HUES6 (cell line): ENCODE measurements at regions not wholly inside any gene's neighbourhood (a gene's known extent, or its start where the extent isn't known, plus 50 kb on each side); places are given as distances from the start of the nearest gene placed in this dataset.

Source experiments
- H3K27ac ChIP-seq: 2 replicates; pipeline ENCODE4 v1.7.0; 2013; ENCODE audit warnings: low read depth, mild to moderate bottlenecking, low read length, inconsistent platforms
- H3K27me3 ChIP-seq: 2 replicates; pipeline ENCODE4 v1.6.1; 2013; ENCODE audit warnings: low read length; ENCODE audit not compliant: control insufficient read depth, insufficient read depth
- H3K36me3 ChIP-seq: 2 replicates; pipeline ENCODE4 v1.6.1; 2013; ENCODE audit warnings: low read length; ENCODE audit not compliant: control insufficient read depth, insufficient read depth
- H3K4me1 ChIP-seq: 2 replicates; pipeline ENCODE4 v1.6.1; 2013; ENCODE audit warnings: low read length; ENCODE audit not compliant: control insufficient read depth, insufficient read depth
- H3K4me3 ChIP-seq: 2 replicates; pipeline ENCODE4 v1.5.1; 2013; ENCODE audit warnings: low read depth, low read length
- H3K9ac ChIP-seq: one replicate; pipeline ENCODE4 v1.6.1; 2013; ENCODE audit warnings: mild to moderate bottlenecking, low read length
- H3K9me3 ChIP-seq: 2 replicates; pipeline ENCODE4 v1.6.1; 2013; ENCODE audit warnings: low read depth, low read length; ENCODE audit not compliant: control insufficient read depth, insufficient read depth

GRCh38 chr3:118269537-118270125, 765.0 kb downstream of the IGSF11 start:
- no peaks in the 10 kb centered on the region for H3K36me3 ChIP-seq
- no peaks in the 10 kb centered on the region for H3K27me3 ChIP-seq
- peaks cover 6% of the 10 kb centered on the region; the same call in 1 of the 2 replicates for H3K9me3 ChIP-seq
- no peak overlapping the region for H3K9ac ChIP-seq
- H3K4me1 ChIP-seq, result no peaks in the 10 kb centered on the region
- H3K27ac ChIP-seq, result no peak overlapping the region
- H3K4me3 ChIP-seq, result no peak overlapping the region

GRCh38 chr3:118272991-118273390, 761.7 kb downstream of the IGSF11 start:
- Histone ChIP-seq H3K36me3 (no peaks in the 10 kb centered on the region), H3K9ac (no peak overlapping the region), H3K9me3 (peaks cover 6% of the 10 kb centered on the region; the same call in 1 of the 2 replicates), H3K27me3 (no peaks in the 10 kb centered on the region), H3K4me3 (no peak overlapping the region), H3K4me1 (no peaks in the 10 kb centered on the region), H3K27ac (no peak overlapping the region)

GRCh38 chr3:118277814-118278213, 756.8 kb downstream of the IGSF11 start:
- Histone ChIP-seq H3K9ac (no peak overlapping the region), H3K36me3 (no peaks in the 10 kb centered on the region), H3K9me3 (no peaks in the 10 kb centered on the region), H3K4me1 (peaks cover 10% of the 10 kb centered on the region; the same call in 1 of the 2 replicates), H3K4me3 (no peak overlapping the region), H3K27ac (no peak overlapping the region), H3K27me3 (no peaks in the 10 kb centered on the region)

GRCh38 chr3:118292841-118293240, 741.8 kb downstream of the IGSF11 start:
- Histone ChIP-seq H3K4me3 (no peak overlapping the region), H3K27ac (no peak overlapping the region), H3K4me1 (no peaks in the 10 kb centered on the region), H3K27me3 (no peaks in the 10 kb centered on the region), H3K9me3 (no peaks in the 10 kb centered on the region), H3K9ac (no peak overlapping the region), H3K36me3 (no peaks in the 10 kb centered on the region)

GRCh38 chr3:118298133-118298532, 736.5 kb downstream of the IGSF11 start:
- H3K9me3 ChIP-seq, result no peaks in the 10 kb centered on the region
- H3K36me3 ChIP-seq, result no peaks in the 10 kb centered on the region
- no peak overlapping the region for H3K9ac ChIP-seq
- H3K27ac ChIP-seq, result no peak overlapping the region
- no peaks in the 10 kb centered on the region for H3K4me1 ChIP-seq
- H3K27me3 ChIP-seq, result no peaks in the 10 kb centered on the region
- no peak overlapping the region for H3K4me3 ChIP-seq

GRCh38 chr3:118304557-118304956, 730.1 kb downstream of the IGSF11 start:
- Histone ChIP-seq H3K4me3 (no peak overlapping the region), H3K27ac (no peak overlapping the region), H3K9ac (no peak overlapping the region), H3K4me1 (no peaks in the 10 kb centered on the region), H3K9me3 (no peaks in the 10 kb centered on the region), H3K36me3 (no peaks in the 10 kb centered on the region), H3K27me3 (no peaks in the 10 kb centered on the region)

GRCh38 chr3:118332699-118333098, 701.9 kb downstream of the IGSF11 start:
- Histone ChIP-seq H3K4me3 (no peak overlapping the region), H3K9ac (no peak overlapping the region), H3K4me1 (no peaks in the 10 kb centered on the region), H3K27me3 (no peaks in the 10 kb centered on the region), H3K27ac (no peak overlapping the region), H3K9me3 (peaks cover 38% of the 10 kb centered on the region), H3K36me3 (no peaks in the 10 kb centered on the region)

- Histone ChIP-seq H3K36me3 (no peaks in the 10 kb centered on the region), H3K4me3 (no peak overlapping the region), H3K27ac (no peak overlapping the region), H3K27me3 (no peaks in the 10 kb centered on the region), H3K4me1 (no peaks in the 10 kb centered on the region), H3K9me3 (peaks cover 25% of the 10 kb centered on the region), H3K9ac (no peak overlapping the region)
Measured at GRCh38 chr3:118337649-118338048, 697.0 kb downstream of the IGSF11 start.

- H3K36me3 ChIP-seq, result no peaks in the 10 kb centered on the region
- H3K9me3 ChIP-seq, result peaks cover 4% of the 10 kb centered on the region; the same call in 1 of the 2 replicates
- no peak overlapping the region for H3K27ac ChIP-seq
- no peak overlapping the region for H3K4me3 ChIP-seq
- H3K27me3 ChIP-seq, result no peaks in the 10 kb centered on the region
- H3K4me1 ChIP-seq, result no peaks in the 10 kb centered on the region
- no peak overlapping the region for H3K9ac ChIP-seq
Measured at GRCh38 chr3:118347396-118348168, 687.1 kb downstream of the IGSF11 start.

- peaks cover 8% of the 10 kb centered on the region; the same call in 1 of the 2 replicates for H3K9me3 ChIP-seq
- H3K4me3 ChIP-seq, result no peak overlapping the region
- no peak overlapping the region for H3K9ac ChIP-seq
- no peaks in the 10 kb centered on the region for H3K27me3 ChIP-seq
- no peaks in the 10 kb centered on the region for H3K4me1 ChIP-seq
- H3K27ac ChIP-seq, result no peak overlapping the region
- no peaks in the 10 kb centered on the region for H3K36me3 ChIP-seq
Measured at GRCh38 chr3:118348169-118348557, 686.5 kb downstream of the IGSF11 start.

GRCh38 chr3:118354556-118354955, 680.1 kb downstream of the IGSF11 start:
- Histone ChIP-seq H3K9me3 (peaks cover 42% of the 10 kb centered on the region), H3K9ac (no peak overlapping the region), H3K36me3 (no peaks in the 10 kb centered on the region), H3K27me3 (no peaks in the 10 kb centered on the region), H3K4me1 (no peaks in the 10 kb centered on the region), H3K4me3 (no peak overlapping the region), H3K27ac (no peak overlapping the region)
